ENCODE measurements at regions not wholly inside any gene's neighbourhood (a gene's known extent, or its start where the extent isn't known, plus 50 kb on each side); places are given as distances from the start of the nearest gene placed in this dataset.

GRCh38 chr6:80523010-80523409 lies 416.5 kb downstream of the BCKDHB start:
- no peak for TF ChIP-seq CTCF (IDR thresholded peaks at IDR 0.05; ENCODE audit: insufficient read depth, low read length)
- no peak for TF ChIP-seq POLR2AphosphoS5 (IDR thresholded peaks at IDR 0.05; ENCODE audit: low read depth)

Measured in HL-60 (cell line).